PFSK-1 (cell line): ENCODE measurements at regions not wholly inside any gene's neighbourhood (a gene's known extent, or its start where the extent isn't known, plus 50 kb on each side); places are given as distances from the start of the nearest gene placed in this dataset.

ENCODE experiments used
- POLR2AphosphoS5 ChIP-seq: IDR thresholded peaks from 2 replicates; pipeline ENCODE4 v1.6.1; 2012; ENCODE audit warnings: low read depth, mild to moderate bottlenecking, control low read depth, low read length, moderate library complexity
- REST ChIP-seq, 2 experiments: IDR thresholded peaks; 2 replicates each; pipeline versions ENCODE4 v1.6.1 to v1.8.0; 2011 to 2012; ENCODE audit warnings: low read depth in 2 of 2, low read length in 2 of 2, control low read depth in 1 of 2, inconsistent platforms in 1 of 2, mild to moderate bottlenecking in 1 of 2, moderate library complexity in 1 of 2; ENCODE audit not compliant: insufficient read depth in 1 of 2
- TAF1 ChIP-seq: IDR thresholded peaks from 2 replicates; pipeline ENCODE4 v1.6.1; 2012; ENCODE audit warnings: low read length, control low read depth, borderline replicate concordance; ENCODE audit not compliant: insufficient read depth

GRCh38 chr5:167896814-167897213, 394.6 kb upstream of the WWC1 start:
- no peak for TF ChIP-seq TAF1
- no peak for TF ChIP-seq POLR2AphosphoS5
- TF ChIP-seq REST (IDR thresholded peaks at IDR 0.05; ENCODE audit: insufficient read depth in 1 of 2, low read depth in 2 of 2, low read length in 2 of 2), result no peak
